Activated CD4-positive, alpha-beta memory T cell treated with anti-CD3 and anti-CD28 coated beads for 36 hours (primary cell): ENCODE measurements at regions not wholly inside any gene's neighbourhood (a gene's known extent, or its start where the extent isn't known, plus 50 kb on each side); places are given as distances from the start of the nearest gene placed in this dataset.
"Not testable (repeated sequence)": the region's sequence is repeated elsewhere in the genome, so short reads cannot be mapped to it uniquely, and the experiment has no call there.

Experiments
- CTCF ChIA-PET: fragments of 350-600 bp; sonication (Branson Sonifier 250); formaldehyde crosslinking; loops from one replicate; lab custom pipeline; 2021; ENCODE audit warnings: antibody characterized with exemption, inconsistent platforms; lab: Charles Lee
- POLR2A ChIA-PET: fragments of 350-600 bp; sonication (Branson Sonifier 250); formaldehyde crosslinking; loops from one replicate; lab custom pipeline; 2021; ENCODE audit warnings: antibody characterized with exemption; lab: Charles Lee
- DNase-seq: peaks from one replicate; pipeline ENCODE4 v3.0.0-alpha.2; 2020
- H3K27ac Mint-ChIP-seq: one replicate; pipeline ENCODE4 v1.8.0; 2021; ENCODE audit warnings: mixed read lengths
- H3K27me3 Mint-ChIP-seq: one replicate; pipeline ENCODE4 v1.8.0; 2021; ENCODE audit warnings: mixed read lengths
- H3K36me3 Mint-ChIP-seq: one replicate; pipeline ENCODE4 v1.8.0; 2021; ENCODE audit warnings: mixed read lengths
- H3K4me1 Mint-ChIP-seq: one replicate; pipeline ENCODE4 v1.8.0; 2021; ENCODE audit warnings: low read depth, mixed read lengths
- H3K4me3 Mint-ChIP-seq: one replicate; pipeline ENCODE4 v1.8.0; 2021; ENCODE audit warnings: mild to moderate bottlenecking, mixed read lengths
- H3K9me3 Mint-ChIP-seq: one replicate; pipeline ENCODE4 v1.8.0; 2021; ENCODE audit warnings: mixed read lengths
- intact Hi-C: fragments of 100-400 bp; cut with micrococcal nuclease; formaldehyde crosslinking; loops from one replicate; pipeline ENCODE4 v1.15.1; 2023

DNA sequence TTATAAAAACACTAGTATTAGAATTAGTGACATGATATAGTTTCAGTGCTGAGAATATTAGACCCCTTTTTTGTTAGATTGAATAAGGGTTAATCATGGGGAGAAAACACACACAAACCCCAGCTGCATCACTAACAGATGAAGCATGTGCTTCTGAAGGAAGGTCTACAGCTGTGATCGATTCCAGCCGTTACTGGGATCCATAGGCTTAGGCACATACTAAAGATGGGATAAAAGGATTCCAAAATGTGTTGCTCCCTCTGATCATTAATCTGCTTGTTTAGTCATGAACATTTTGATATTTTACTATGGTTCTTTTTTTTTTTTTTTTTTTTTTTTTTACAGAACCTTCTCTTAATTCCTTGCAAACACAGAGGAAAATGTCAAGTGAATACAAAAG lies 1591.3 kb downstream of the EFNB2 start:
- H3K4me3 Mint-ChIP-seq, result no peak overlapping the region
- no peak overlapping the region for H3K27ac Mint-ChIP-seq
- no peaks in the 10 kb centered on the region for H3K27me3 Mint-ChIP-seq
- ChIA-PET POLR2A (no interaction called here), CTCF (no interaction called here)
- no peaks in the 10 kb centered on the region for H3K4me1 Mint-ChIP-seq
- intact Hi-C loops, result no loop called here
- no peaks in the 10 kb centered on the region for H3K36me3 Mint-ChIP-seq
- H3K9me3 Mint-ChIP-seq, result no peaks in the 10 kb centered on the region
- no peak for DNase-seq

DNA sequence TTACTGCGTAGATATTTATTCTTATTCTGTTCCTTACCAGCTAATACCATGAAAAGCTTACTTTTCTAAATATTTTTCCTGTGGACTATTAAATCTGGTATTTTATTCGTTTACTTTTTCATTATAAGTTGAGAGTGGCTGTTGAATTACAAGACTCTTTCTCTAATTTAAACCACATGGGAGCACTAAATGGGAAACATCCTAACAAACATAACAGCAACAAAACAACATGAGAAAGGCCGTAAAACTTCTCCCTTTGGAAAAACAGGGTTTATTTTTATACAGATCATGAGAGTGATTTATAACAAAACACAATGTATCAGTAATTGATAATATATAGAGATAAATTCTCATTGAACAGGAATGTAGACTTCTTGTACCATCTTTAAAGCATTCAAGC lies 1592.1 kb downstream of the EFNB2 start:
- intact Hi-C loops, result no loop called here
- CTCF ChIA-PET, result no interaction called here
- DNase-seq, result no peak
- no peak overlapping the region for H3K27ac Mint-ChIP-seq
- H3K4me3 Mint-ChIP-seq, result no peak overlapping the region
- POLR2A ChIA-PET, result no interaction called here
- H3K27me3 Mint-ChIP-seq, result no peaks in the 10 kb centered on the region
- H3K9me3 Mint-ChIP-seq, result no peaks in the 10 kb centered on the region
- H3K36me3 Mint-ChIP-seq, result no peaks in the 10 kb centered on the region
- no peaks in the 10 kb centered on the region for H3K4me1 Mint-ChIP-seq

DNA sequence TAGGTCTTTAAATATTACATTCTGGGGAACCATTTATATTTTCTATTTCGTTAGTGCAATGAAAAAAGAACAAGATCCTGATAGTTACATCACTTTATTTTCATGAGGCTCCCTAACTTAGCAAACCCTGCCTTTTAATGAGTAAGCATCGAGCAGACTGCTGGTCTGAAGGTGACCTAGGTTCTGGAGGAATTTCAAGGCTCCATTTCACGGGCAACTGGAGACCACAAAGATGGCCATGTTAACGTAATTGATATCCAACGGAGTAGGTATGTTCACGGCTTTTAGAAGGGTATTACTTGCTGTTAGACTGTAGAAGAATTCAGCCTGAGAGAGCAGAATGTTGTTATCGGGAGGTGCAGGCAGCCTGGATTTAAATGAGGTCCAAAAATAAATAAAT lies 1597.6 kb downstream of the EFNB2 start:
- Mint-ChIP-seq H3K4me1 (no peaks in the 10 kb centered on the region), H3K36me3 (no peaks in the 10 kb centered on the region), H3K27me3 (no peaks in the 10 kb centered on the region), H3K27ac (no peak overlapping the region), H3K4me3 (no peak overlapping the region), H3K9me3 (peaks cover 7% of the 10 kb centered on the region)
- ChIA-PET POLR2A (no interaction called here), CTCF (no interaction called here)
- DNase-seq, result no peak
- intact Hi-C loops, result no loop called here

DNA sequence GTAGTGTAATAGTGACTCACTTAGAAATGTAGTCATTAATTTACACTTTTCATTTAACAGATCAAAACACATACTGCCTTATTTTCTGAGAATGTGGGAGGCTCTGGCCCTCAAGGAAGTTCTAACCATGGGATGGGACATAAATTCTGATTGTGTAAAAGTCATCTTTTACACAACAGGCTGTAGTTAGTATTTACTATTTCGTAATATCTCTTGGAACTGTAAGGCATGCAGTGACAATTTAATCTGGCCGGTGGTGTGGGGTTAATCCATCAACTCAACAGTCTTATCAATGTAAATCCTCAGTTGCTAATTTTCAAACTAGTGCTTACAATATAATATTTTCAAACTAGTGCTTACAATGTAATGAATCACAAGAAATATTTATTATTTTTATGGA lies 1599.2 kb downstream of the EFNB2 start:
- Mint-ChIP-seq H3K27ac (no peak overlapping the region), H3K36me3 (no peaks in the 10 kb centered on the region), H3K9me3 (peaks cover 8% of the 10 kb centered on the region), H3K27me3 (no peaks in the 10 kb centered on the region), H3K4me3 (no peak overlapping the region), H3K4me1 (no peaks in the 10 kb centered on the region)
- intact Hi-C loops, result no loop called here
- no peak for DNase-seq
- POLR2A ChIA-PET, result no interaction called here
- CTCF ChIA-PET, result no interaction called here

DNA sequence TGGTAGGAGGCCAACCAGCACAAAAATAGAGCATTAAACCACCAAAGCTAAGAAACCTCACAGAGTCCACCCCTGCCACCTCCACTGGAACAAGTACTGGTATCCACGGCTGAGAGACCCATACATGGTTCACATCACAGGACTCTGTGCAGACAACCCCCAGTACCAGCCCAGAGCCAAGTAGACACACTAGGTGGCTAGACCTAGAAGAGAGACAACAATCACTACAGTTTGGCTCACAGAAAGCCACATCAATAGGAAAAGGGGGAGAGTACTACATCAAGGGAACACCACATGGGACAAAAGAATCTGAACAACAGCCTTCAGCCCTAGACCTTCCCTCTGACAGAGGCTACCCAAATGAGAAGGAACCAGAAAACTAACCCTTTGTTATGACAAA lies 1614.9 kb downstream of the EFNB2 start:
- CTCF ChIA-PET, H3K9me3 Mint-ChIP-seq, POLR2A ChIA-PET: not testable (repeated sequence)

DNA sequence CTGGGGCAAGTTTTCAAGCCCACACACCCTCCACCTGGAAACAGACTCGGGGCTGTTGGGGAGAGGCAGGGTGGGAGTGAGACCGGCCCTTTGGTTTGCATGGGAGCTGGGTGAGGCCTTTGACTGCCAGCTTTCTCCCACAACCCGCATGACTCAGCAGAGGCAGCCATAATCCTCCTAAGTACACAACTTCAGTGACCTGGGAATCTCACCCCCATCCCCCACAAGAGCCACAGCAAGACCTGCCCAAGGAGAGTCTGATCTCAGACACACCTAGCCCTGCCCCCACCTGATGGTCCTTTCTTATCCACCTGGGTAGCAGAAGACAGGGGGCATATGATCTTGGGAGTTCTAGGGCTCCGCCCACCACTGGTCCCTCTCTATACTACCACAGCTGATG lies 1615.4 kb downstream of the EFNB2 start:
- no peaks in the 10 kb centered on the region for H3K36me3 Mint-ChIP-seq
- POLR2A ChIA-PET, result no interaction called here
- CTCF ChIA-PET, result no interaction called here

More for the DNA sequence above, 1614.9 kb downstream of the EFNB2 start:
- H3K4me1 Mint-ChIP-seq, DNase-seq, H3K4me3 Mint-ChIP-seq, intact Hi-C loops, H3K27me3 Mint-ChIP-seq, H3K36me3 Mint-ChIP-seq, H3K27ac Mint-ChIP-seq: not testable (repeated sequence)

DNA sequence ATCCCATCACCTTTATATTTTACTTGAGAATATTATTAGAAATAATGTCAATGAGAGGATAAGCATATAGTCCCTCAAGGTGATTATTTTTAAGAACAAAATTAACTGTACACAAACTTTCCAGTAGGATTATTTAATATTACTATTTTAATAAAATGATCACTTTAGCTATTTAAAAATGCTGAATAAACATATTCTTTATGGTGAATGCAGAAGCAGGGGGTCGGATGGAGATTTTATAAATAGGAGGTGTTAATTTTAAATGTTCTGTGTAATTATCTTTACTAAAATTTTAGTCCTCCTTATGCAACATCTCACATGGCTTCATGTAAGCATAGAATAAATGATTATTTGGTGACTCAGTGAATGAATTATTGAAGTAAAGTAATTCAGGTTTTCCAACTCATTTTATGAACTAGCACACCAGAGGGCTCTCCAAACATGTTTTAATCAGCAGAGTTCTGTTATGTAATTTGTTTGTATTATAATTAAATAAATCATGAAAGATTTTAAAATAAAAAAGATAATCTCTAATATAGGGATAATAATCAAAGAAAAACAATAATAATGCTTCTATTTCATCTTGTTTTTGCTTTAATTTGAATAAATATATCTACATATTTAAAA lies 1635.2 kb downstream of the EFNB2 start:
- H3K9me3 Mint-ChIP-seq, result no peaks in the 10 kb centered on the region
- POLR2A ChIA-PET, result no interaction called here
- H3K27me3 Mint-ChIP-seq, result no peaks in the 10 kb centered on the region
- H3K4me3 Mint-ChIP-seq, result no peak overlapping the region
- no peak for DNase-seq
- H3K27ac Mint-ChIP-seq, result no peak overlapping the region
- intact Hi-C loops, result no loop called here
- CTCF ChIA-PET, result no interaction called here
- no peaks in the 10 kb centered on the region for H3K36me3 Mint-ChIP-seq
- no peaks in the 10 kb centered on the region for H3K4me1 Mint-ChIP-seq

More for the DNA sequence above, 1615.4 kb downstream of the EFNB2 start:
- no peak for DNase-seq
- Mint-ChIP-seq H3K27me3 (peaks cover 3% of the 10 kb centered on the region), H3K27ac (no peak overlapping the region), H3K9me3 (peaks cover 5% of the 10 kb centered on the region), H3K4me1 (no peaks in the 10 kb centered on the region), H3K4me3 (no peak overlapping the region)
- intact Hi-C loops, result no loop called here

DNA sequence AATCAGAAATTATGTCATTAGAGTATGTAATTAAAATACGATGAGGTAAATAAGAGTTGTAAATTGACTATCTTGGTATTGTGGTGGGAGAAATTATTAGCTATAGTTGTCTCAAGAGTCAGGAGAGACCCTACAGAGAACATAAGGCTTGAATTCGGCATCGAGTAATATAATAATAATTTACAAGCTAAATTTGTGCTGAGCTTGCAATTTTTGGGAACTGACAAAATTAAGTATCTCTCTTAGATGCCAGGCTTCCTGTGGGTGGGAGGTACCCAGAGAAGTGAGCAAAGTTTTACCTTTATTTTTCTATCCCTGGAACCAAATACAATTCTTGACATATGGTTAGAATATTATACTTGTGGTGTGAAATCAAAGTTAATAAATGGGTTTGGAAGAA lies 1637.0 kb downstream of the EFNB2 start:
- Mint-ChIP-seq H3K4me1 (no peaks in the 10 kb centered on the region), H3K27me3 (no peaks in the 10 kb centered on the region), H3K27ac (no peak overlapping the region), H3K9me3 (no peaks in the 10 kb centered on the region), H3K36me3 (no peaks in the 10 kb centered on the region), H3K4me3 (no peak overlapping the region)
- ChIA-PET CTCF (no interaction called here), POLR2A (no interaction called here)
- intact Hi-C loops, result no loop called here
- no peak for DNase-seq

DNA sequence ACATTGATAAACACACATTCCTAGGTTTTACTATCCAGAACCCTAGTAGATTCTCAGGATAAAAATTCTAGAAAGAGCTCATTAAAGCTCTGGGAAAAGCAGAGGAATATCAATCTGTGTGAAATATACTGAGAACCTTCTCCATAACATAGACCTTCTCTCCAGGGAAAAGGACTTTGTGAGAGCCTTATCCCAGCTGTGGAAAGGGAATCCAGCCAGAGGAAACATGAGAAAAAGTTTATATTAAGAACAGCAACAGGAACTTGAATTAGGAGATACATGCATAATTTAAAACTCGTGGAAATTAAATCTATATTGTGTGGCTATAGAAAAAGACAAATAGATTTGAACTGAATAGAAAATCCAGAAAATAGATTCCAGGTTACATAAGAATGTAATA lies 1639.9 kb downstream of the EFNB2 start:
- H3K4me1 Mint-ChIP-seq, result no peaks in the 10 kb centered on the region

DNA sequence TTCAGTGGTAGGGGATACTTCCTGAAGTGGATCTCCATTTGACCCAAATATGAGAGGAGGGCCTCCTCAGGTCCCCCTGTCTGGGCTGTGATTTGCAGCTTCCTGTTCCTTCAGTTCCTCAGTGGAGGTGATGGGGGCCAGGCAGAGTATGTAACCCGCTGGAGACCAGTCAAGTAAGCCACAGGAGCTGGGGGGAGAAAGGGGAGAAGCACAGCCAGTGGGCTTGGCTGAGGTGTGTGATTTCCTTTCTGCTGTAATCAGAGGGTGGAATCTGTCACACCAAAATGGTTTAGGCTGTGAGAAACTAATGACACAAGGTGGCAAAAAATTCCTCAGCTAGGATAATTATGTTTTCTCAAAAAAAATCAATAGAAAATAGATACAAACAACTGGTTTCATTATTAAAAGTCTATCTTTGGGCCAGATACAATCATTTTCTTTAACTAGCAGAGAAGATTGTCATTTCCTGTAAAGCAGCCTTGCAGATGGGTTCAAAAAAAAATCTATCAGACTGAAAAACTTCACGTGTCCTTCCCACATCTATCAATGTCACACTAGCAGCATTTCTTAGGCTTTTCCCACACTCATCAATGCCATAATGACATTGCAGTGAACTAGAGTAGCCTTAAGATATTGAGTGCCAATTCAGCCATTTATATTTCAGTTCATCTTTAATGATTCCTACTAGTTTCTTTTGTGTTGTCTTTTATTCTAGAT lies 1660.3 kb downstream of the EFNB2 start:
- ChIA-PET CTCF (no interaction called here), POLR2A (no interaction called here)
- DNase-seq, result no peak
- Mint-ChIP-seq H3K4me3 (no peak overlapping the region), H3K27me3 (no peaks in the 10 kb centered on the region), H3K4me1 (peaks cover 7% of the 10 kb centered on the region), H3K36me3 (no peaks in the 10 kb centered on the region), H3K27ac (no peak overlapping the region), H3K9me3 (peaks cover 1% of the 10 kb centered on the region)
- intact Hi-C loops, result no loop called here

More for the DNA sequence above, 1639.9 kb downstream of the EFNB2 start:
- Mint-ChIP-seq H3K9me3 (no peaks in the 10 kb centered on the region), H3K27ac (no peak overlapping the region), H3K27me3 (no peaks in the 10 kb centered on the region), H3K4me3 (no peak overlapping the region), H3K36me3 (no peaks in the 10 kb centered on the region)
- intact Hi-C loops, result no loop called here
- DNase-seq, result no peak
- ChIA-PET CTCF (interaction anchor here (0.5 kb wide), 1 partner anchor 815 kb away, joined by 4 read pairs; no protein-coding TSS in a partner anchor), POLR2A (no interaction called here)

DNA sequence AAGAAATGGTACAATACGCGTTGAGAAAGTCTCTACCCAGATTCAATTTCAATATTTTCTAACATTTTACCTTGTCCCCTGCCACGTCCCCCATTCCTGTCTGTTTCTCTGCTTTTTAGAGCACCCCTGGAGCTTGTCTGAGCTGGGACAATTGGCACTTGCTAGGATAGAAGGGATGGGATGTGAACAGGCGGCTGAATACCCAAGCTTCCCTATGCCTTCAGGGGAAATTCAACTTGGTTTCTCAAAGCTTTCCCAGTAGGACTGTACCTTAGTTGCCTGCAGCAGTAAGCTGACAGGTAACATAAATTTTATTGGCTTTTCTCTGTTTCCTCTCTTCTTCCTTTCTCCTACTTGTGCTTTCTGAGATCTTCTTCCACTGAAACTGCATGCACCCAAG lies 1663.3 kb downstream of the EFNB2 start:
- no peak for DNase-seq
- H3K36me3 Mint-ChIP-seq, result no peaks in the 10 kb centered on the region
- H3K27ac Mint-ChIP-seq, result no peak overlapping the region
- peaks cover 7% of the 10 kb centered on the region for H3K4me1 Mint-ChIP-seq
- CTCF ChIA-PET, result no interaction called here
- no peaks in the 10 kb centered on the region for H3K27me3 Mint-ChIP-seq
- intact Hi-C loops, result no loop called here
- H3K4me3 Mint-ChIP-seq, result no peak overlapping the region
- POLR2A ChIA-PET, result no interaction called here
- peaks cover 11% of the 10 kb centered on the region for H3K9me3 Mint-ChIP-seq

DNA sequence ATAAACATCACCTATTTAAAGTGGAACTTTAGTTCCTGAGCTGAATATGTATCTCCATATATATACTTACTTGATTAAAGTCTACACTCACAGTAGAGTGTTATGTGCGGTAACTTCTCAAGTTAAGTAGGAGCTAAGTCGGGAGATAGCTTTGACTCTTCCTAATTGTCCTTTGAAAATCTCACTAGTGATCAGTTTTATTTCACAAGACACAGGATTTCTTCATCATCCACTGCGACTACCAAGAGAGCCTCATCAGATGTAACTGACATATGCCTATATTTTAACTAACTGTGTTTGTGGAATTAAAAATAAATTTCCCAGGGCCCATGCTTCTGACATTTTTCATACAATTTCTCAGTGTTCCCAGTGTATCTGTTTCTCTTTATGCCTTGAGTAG lies 1664.0 kb downstream of the EFNB2 start:
- Mint-ChIP-seq H3K36me3 (no peaks in the 10 kb centered on the region), H3K4me3 (no peak overlapping the region), H3K9me3 (peaks cover 11% of the 10 kb centered on the region), H3K27ac (no peak overlapping the region), H3K4me1 (peaks cover 7% of the 10 kb centered on the region), H3K27me3 (no peaks in the 10 kb centered on the region)
- no peak for DNase-seq
- ChIA-PET POLR2A (no interaction called here), CTCF (no interaction called here)
- intact Hi-C loops, result no loop called here

DNA sequence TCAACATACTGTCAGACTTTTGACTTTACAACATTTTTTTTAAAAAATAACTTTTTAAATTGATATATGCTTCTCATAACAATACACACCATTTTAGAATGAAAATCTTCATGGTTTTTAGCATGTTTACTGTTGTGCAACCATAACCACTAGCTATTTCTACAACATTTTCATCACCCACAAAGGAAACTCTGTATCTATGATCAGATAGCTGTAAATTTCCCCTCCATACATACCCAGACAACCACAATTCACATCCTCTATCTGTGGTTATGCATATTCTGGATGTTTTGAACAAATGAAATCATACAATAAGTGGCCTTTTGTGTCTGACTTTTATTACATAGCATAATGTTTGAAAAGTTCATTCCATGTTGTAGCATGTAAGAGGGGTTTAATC lies 1666.0 kb downstream of the EFNB2 start:
- intact Hi-C loops, result no loop called here
- Mint-ChIP-seq H3K9me3 (peaks cover 11% of the 10 kb centered on the region), H3K27ac (no peak overlapping the region), H3K27me3 (peaks cover 2% of the 10 kb centered on the region), H3K36me3 (no peaks in the 10 kb centered on the region), H3K4me3 (no peak overlapping the region), H3K4me1 (peaks cover under 1% of the 10 kb centered on the region)
- CTCF ChIA-PET, result no interaction called here
- POLR2A ChIA-PET, result no interaction called here
- DNase-seq, result no peak
